ENCODE measurements at regions not wholly inside any gene's neighbourhood (a gene's known extent, or its start where the extent isn't known, plus 50 kb on each side); places are given as distances from the start of the nearest gene placed in this dataset.
"Not testable (repeated sequence)": the region's sequence is repeated elsewhere in the genome, so short reads cannot be mapped to it uniquely, and the experiment has no call there.

GRCh38 chr5:116709082-116709481, 134.5 kb upstream of the SEMA6A start:
- no peak overlapping the region for H3K4me3 ChIP-seq (replicated peaks in 1 of 2; ENCODE audit: low read depth in 2 of 2, low read length in 2 of 2)

DNA sequence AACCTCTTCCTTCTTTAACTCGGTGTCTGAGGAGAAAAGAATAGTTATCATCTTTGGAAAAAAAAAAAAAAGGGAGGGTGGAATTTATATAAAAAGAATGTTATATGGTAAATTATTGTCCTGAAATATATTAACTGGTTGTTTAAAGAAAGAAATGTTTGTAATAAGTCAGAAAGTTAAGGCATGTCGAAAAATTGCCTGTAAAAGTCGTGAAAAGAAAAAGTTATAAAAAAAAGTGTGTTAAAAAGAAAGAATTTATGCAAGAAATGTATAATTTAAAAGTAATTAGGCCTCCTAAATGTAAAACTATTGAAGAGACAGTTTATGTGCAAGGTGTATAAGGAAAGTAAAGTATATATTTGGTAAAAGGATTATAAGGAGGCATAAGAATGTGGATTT, 130.5 kb upstream of the SEMA6A start:
- DNase-seq (ENCODE audit: low read depth in 2 of 2); H3K4me3 ChIP-seq (replicated peaks in 1 of 2; ENCODE audit: low read depth in 2 of 2, low read length in 2 of 2): not testable (repeated sequence)

More at GRCh38 chr5:116709082-116709481, 134.5 kb upstream of the SEMA6A start:
- TF ChIP-seq, protein P1, sequence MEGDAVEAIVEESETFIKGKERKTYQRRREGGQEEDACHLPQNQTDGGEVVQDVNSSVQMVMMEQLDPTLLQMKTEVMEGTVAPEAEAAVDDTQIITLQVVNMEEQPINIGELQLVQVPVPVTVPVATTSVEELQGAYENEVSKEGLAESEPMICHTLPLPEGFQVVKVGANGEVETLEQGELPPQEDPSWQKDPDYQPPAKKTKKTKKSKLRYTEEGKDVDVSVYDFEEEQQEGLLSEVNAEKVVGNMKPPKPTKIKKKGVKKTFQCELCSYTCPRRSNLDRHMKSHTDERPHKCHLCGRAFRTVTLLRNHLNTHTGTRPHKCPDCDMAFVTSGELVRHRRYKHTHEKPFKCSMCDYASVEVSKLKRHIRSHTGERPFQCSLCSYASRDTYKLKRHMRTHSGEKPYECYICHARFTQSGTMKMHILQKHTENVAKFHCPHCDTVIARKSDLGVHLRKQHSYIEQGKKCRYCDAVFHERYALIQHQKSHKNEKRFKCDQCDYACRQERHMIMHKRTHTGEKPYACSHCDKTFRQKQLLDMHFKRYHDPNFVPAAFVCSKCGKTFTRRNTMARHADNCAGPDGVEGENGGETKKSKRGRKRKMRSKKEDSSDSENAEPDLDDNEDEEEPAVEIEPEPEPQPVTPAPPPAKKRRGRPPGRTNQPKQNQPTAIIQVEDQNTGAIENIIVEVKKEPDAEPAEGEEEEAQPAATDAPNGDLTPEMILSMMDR (IDR thresholded peaks at IDR 0.05; ENCODE audit: low read depth, low read length): no peak
- no peak for DNase-seq (ENCODE audit: low read depth in 2 of 2)

GRCh38 chr5:116703941-116704340, 129.3 kb upstream of the SEMA6A start:
- no peak for DNase-seq (ENCODE audit: low read depth in 2 of 2)
- no peak overlapping the region for H3K4me3 ChIP-seq (replicated peaks in 1 of 2; ENCODE audit: low read depth in 2 of 2, low read length in 2 of 2)
- TF ChIP-seq, protein P1 (IDR thresholded peaks at IDR 0.05; ENCODE audit: low read depth, low read length): no peak

DNA sequence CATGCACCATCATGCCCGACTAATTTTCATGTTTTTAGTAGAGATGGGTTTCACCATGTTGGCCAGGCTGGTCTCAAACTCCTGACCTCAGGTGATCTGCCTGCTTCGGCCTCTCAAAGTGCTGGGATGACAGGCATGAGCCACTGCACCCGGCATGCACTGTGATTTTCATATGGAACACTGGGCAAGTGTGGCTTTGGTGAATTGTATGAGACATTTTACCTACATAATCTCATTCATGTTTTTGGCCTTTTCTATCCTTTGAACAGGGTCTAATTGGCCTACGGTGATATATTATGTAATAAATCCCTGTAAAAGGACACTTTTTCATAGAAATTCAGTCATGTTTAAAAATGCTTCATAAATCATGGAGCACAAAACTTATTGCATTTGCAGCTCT, 128.7 kb upstream of the SEMA6A start:
- no peak overlapping the region for H3K4me3 ChIP-seq (replicated peaks in 1 of 2; ENCODE audit: low read depth in 2 of 2, low read length in 2 of 2)
- TF ChIP-seq, protein P1 (IDR thresholded peaks at IDR 0.05; ENCODE audit: low read depth, low read length): no peak
- DNase-seq (ENCODE audit: low read depth in 2 of 2): no peak

- no peak for DNase-seq (ENCODE audit: low read depth in 2 of 2)
- H3K4me3 ChIP-seq (replicated peaks in 1 of 2; ENCODE audit: low read depth in 2 of 2, low read length in 2 of 2): no peak overlapping the region
- TF ChIP-seq, protein P1 (IDR thresholded peaks at IDR 0.05; ENCODE audit: low read depth, low read length): no peak
These were observed 128.2 kb upstream of the SEMA6A start for GRCh38 chr5:116702776-116703175.

- H3K4me3 ChIP-seq (replicated peaks in 1 of 2; ENCODE audit: low read depth in 2 of 2, low read length in 2 of 2): no peak overlapping the region
- no peak for DNase-seq (ENCODE audit: low read depth in 2 of 2)
- TF ChIP-seq, protein P1 (IDR thresholded peaks at IDR 0.05; ENCODE audit: low read depth, low read length): no peak
These were observed 124.7 kb upstream of the SEMA6A start for GRCh38 chr5:116699332-116699731.

GRCh38 chr5:116696366-116696765, 121.7 kb upstream of the SEMA6A start:
- no peak overlapping the region for H3K4me3 ChIP-seq (replicated peaks in 1 of 2; ENCODE audit: low read depth in 2 of 2, low read length in 2 of 2)
- DNase-seq (ENCODE audit: low read depth in 2 of 2): peak in 1 of 2 donors; percentile 1
- TF ChIP-seq, protein P1 (IDR thresholded peaks at IDR 0.05; ENCODE audit: low read depth, low read length): no peak
